ENCODE measurements at regions not wholly inside any gene's neighbourhood (a gene's known extent, or its start where the extent isn't known, plus 50 kb on each side); places are given as distances from the start of the nearest gene placed in this dataset.
"Not testable (repeated sequence)": the region's sequence is repeated elsewhere in the genome, so short reads cannot be mapped to it uniquely, and the experiment has no call there.

DNA sequence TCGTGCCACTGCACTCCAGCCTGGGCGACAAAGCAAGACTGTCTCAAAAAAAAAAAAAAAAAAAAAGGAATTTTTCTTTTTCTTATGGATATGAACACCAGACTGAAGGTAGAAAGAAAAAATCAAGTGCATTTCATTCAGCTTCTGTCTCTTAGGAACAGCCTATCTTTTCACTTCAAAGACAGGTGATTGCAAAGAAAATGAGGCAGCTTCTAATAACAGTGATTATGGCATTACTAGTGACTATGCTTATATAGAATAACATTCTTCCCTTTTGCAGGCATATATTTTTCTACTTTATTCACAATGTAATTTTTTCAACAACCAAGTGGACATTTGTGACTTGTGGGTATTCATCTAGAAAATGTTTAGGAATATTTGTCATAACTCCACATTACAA is 295.5 kb upstream of the ATXN7L3B start:
- ChIA-PET CTCF (no interaction called here), POLR2A (ENCODE audit: unreplicated experiment) (no interaction called here)
- Histone ChIP-seq H3K27ac (no peak overlapping the region), H3K36me3 (ENCODE audit: low read depth) (no peaks in the 10 kb centered on the region), H3F3A (ENCODE audit: insufficient read depth, low read depth) (no peaks in the 10 kb centered on the region), H2AFZ (no peak overlapping the region), H3K4me1 (replicated peaks; ENCODE audit: insufficient read depth) (no peaks in the 10 kb centered on the region), H3K9me2 (ENCODE audit: insufficient read depth) (no peaks in the 10 kb centered on the region), H4K20me1 (ENCODE audit: insufficient read depth) (no peaks in the 10 kb centered on the region), H3K4me2 (no peak overlapping the region), H3K4me3 (no peak overlapping the region), H3K9me3 (ENCODE audit: insufficient read depth, low read depth) (peaks cover 4% of the 10 kb centered on the region; the same call in 1 of the 2 replicates), H3K27me3 (ENCODE audit: insufficient read depth, low read depth) (no peaks in the 10 kb centered on the region), H3K79me2 (ENCODE audit: low read depth) (no peaks in the 10 kb centered on the region)
- no TSS peak for BruUV-seq (replicated peaks)
- intact Hi-C loops (cut with micrococcal nuclease; ENCODE audit: unreplicated experiment): no loop called here
- no peak for TF ChIP-seq EZH2 (IDR thresholded peaks at IDR 0.05; ENCODE audit: low read depth)
- TF ChIP-seq, protein P1, sequence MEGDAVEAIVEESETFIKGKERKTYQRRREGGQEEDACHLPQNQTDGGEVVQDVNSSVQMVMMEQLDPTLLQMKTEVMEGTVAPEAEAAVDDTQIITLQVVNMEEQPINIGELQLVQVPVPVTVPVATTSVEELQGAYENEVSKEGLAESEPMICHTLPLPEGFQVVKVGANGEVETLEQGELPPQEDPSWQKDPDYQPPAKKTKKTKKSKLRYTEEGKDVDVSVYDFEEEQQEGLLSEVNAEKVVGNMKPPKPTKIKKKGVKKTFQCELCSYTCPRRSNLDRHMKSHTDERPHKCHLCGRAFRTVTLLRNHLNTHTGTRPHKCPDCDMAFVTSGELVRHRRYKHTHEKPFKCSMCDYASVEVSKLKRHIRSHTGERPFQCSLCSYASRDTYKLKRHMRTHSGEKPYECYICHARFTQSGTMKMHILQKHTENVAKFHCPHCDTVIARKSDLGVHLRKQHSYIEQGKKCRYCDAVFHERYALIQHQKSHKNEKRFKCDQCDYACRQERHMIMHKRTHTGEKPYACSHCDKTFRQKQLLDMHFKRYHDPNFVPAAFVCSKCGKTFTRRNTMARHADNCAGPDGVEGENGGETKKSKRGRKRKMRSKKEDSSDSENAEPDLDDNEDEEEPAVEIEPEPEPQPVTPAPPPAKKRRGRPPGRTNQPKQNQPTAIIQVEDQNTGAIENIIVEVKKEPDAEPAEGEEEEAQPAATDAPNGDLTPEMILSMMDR (conservative IDR thresholded peaks at IDR 0.05): no peak
- no peak for DNase-seq

DNA sequence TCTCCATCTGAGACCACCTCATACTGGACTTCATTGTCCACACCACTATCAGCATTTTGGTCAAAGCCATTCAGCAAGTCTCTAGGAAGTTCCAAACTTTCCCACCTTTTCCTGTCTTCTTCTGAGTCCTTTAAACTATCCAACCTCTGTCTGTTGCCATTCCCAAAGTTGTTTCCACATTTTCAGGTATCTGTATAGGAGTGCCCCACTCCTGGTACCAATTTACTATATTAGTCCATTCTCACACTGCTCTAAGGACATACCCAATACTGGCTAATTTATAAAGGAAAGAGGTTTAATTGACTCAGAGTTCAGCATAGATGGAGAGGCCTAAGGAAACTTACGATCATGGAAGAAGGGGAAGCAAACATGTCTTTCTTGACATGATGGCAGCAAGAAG is 292.2 kb upstream of the ATXN7L3B start:
- Histone ChIP-seq H3K27me3 (ENCODE audit: insufficient read depth, low read depth) (no peaks in the 10 kb centered on the region), H3K4me3 (no peak overlapping the region), H3K4me1 (replicated peaks; ENCODE audit: insufficient read depth) (no peaks in the 10 kb centered on the region), H4K20me1 (ENCODE audit: insufficient read depth) (no peaks in the 10 kb centered on the region), H3F3A (ENCODE audit: insufficient read depth, low read depth) (no peaks in the 10 kb centered on the region), H3K4me2 (no peak overlapping the region), H3K9me3 (ENCODE audit: insufficient read depth, low read depth) (no peaks in the 10 kb centered on the region), H2AFZ (no peak overlapping the region), H3K79me2 (ENCODE audit: low read depth) (no peaks in the 10 kb centered on the region), H3K36me3 (ENCODE audit: low read depth) (no peaks in the 10 kb centered on the region), H3K27ac (no peak overlapping the region), H3K9me2 (ENCODE audit: insufficient read depth) (no peaks in the 10 kb centered on the region; the same call in 1 of the 2 replicates)
- no TSS peak for BruUV-seq (replicated peaks)
- ChIA-PET POLR2A (ENCODE audit: unreplicated experiment) (no interaction called here), CTCF (no interaction called here)
- TF ChIP-seq, protein P1 (conservative IDR thresholded peaks at IDR 0.05): no peak
- TF ChIP-seq EZH2 (IDR thresholded peaks at IDR 0.05; ENCODE audit: low read depth): no peak
- intact Hi-C loops (cut with micrococcal nuclease; ENCODE audit: unreplicated experiment): no loop called here
- no peak for DNase-seq

DNA sequence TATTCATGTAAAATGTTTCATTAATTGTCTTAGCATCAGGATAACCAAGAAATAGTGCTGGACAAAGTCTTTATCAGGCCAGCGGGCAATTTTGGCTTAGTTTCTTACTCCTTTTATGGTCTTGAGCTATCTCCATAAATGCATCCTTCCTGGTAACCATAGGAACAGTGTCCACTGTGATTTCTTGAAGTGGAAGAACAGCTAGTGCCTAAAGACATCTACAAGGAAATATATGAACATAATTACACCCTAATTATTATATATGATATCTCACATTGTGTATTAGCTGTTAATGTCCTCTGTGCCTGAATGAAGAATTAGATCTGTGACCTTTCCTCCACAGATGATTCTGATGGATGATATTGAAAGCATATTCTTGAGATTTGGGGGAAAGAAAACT is 286.7 kb upstream of the ATXN7L3B start:
- no peak overlapping the region for H3K4me2 ChIP-seq
- H4K20me1 ChIP-seq (ENCODE audit: insufficient read depth): no peaks in the 10 kb centered on the region
- no peak overlapping the region for H2AFZ ChIP-seq
- H3K27ac ChIP-seq: no peak overlapping the region
- ChIA-PET POLR2A (ENCODE audit: unreplicated experiment) (no interaction called here), CTCF (no interaction called here)
- H3K27me3 ChIP-seq (ENCODE audit: insufficient read depth, low read depth): no peaks in the 10 kb centered on the region
- no peaks in the 10 kb centered on the region for H3F3A ChIP-seq (ENCODE audit: insufficient read depth, low read depth)
- BruUV-seq (replicated peaks): no TSS peak
- no peaks in the 10 kb centered on the region for H3K36me3 ChIP-seq (ENCODE audit: low read depth)
- no peaks in the 10 kb centered on the region for H3K79me2 ChIP-seq (ENCODE audit: low read depth)
- H3K9me3 ChIP-seq (ENCODE audit: insufficient read depth, low read depth): peaks cover 13% of the 10 kb centered on the region; the same call in 1 of the 2 replicates
- intact Hi-C loops (cut with micrococcal nuclease; ENCODE audit: unreplicated experiment): no loop called here
- TF ChIP-seq, protein P1 (conservative IDR thresholded peaks at IDR 0.05): no peak
- TF ChIP-seq EZH2 (IDR thresholded peaks at IDR 0.05; ENCODE audit: low read depth): no peak
- H3K9me2 ChIP-seq (ENCODE audit: insufficient read depth): no peaks in the 10 kb centered on the region; the same call in 1 of the 2 replicates
- no peak for DNase-seq
- H3K4me1 ChIP-seq (replicated peaks; ENCODE audit: insufficient read depth): no peaks in the 10 kb centered on the region
- no peak overlapping the region for H3K4me3 ChIP-seq

DNA sequence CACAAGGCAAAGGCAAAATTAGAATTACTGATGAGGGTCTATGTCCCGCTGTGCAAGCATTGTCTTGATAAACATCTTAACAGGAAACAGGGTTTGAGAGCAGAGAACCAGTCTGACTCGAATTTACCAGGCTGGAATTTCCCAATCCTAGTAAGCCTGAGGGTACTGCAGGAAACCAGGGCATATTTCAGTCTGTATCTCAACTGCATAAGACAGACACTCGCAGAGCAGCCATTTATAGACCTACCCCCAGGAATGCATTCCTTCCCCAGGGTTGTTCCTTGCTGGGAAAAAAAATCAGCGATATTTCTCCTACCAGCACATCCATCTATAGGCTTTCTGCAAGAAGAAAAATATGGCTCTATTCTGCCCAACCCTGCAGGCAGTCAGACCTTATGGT is 283.8 kb upstream of the ATXN7L3B start:
- H3K4me2 ChIP-seq; DNase-seq; H4K20me1 ChIP-seq (ENCODE audit: insufficient read depth); H3K4me3 ChIP-seq; H3K36me3 ChIP-seq (ENCODE audit: low read depth); H3K4me1 ChIP-seq (replicated peaks; ENCODE audit: insufficient read depth); POLR2A ChIA-PET (ENCODE audit: unreplicated experiment); H3K27me3 ChIP-seq (ENCODE audit: insufficient read depth, low read depth); H2AFZ ChIP-seq; H3K79me2 ChIP-seq (ENCODE audit: low read depth); CTCF ChIA-PET; BruUV-seq (replicated peaks); H3F3A ChIP-seq (ENCODE audit: insufficient read depth, low read depth); intact Hi-C loops (cut with micrococcal nuclease; ENCODE audit: unreplicated experiment); H3K9me2 ChIP-seq (ENCODE audit: insufficient read depth); H3K27ac ChIP-seq: not testable (repeated sequence)
- peaks cover 13% of the 10 kb centered on the region; the same call in 1 of the 2 replicates for H3K9me3 ChIP-seq (ENCODE audit: insufficient read depth, low read depth)
